Testis (tissue), 2 donors: ENCODE measurements at regions not wholly inside any gene's neighbourhood (a gene's known extent, or its start where the extent isn't known, plus 50 kb on each side); places are given as distances from the start of the nearest gene placed in this dataset.
"Not testable (repeated sequence)": the region's sequence is repeated elsewhere in the genome, so short reads cannot be mapped to it uniquely, and the experiment has no call there.

ENCODE experiments used
- DNase-seq: peaks from one replicate; pipeline ENCODE4 v3.0.0-alpha.2; 2019
- H3K27ac ChIP-seq, 2 donors: fragments of 200-600 bp; sonication (generic); one replicate each; pipeline ENCODE4 v1.5.1; 2019
- H3K27me3 ChIP-seq: fragments of 200-600 bp; sonication (generic); one replicate; pipeline ENCODE4 v1.5.1; 2019
- H3K36me3 ChIP-seq: fragments of 200-600 bp; sonication (generic); one replicate; pipeline ENCODE4 v1.5.1; 2017; ENCODE audit warnings: low read depth; ENCODE audit errors: missing control alignments
- H3K4me1 ChIP-seq: fragments of 200-600 bp; sonication (generic); one replicate; pipeline ENCODE4 v1.5.1; 2019
- H3K4me3 ChIP-seq, 2 donors: fragments of 200-600 bp; sonication (generic); one replicate each; pipeline ENCODE4 v1.5.1; 2017 to 2019
- H3K9me3 ChIP-seq: fragments of 200-600 bp; sonication (generic); one replicate; pipeline ENCODE4 v1.5.1; 2017
- CTCF ChIP-seq, 3 experiments: fragments of 450-650 bp in 2 of 3; fragments of 200-600 bp in 1 of 3; sonication (generic) in 1 of 3; IDR thresholded peaks; one replicate each; pipeline ENCODE4 v1.5.1; 2016 to 2019; ENCODE audit warnings: antibody characterized with exemption in 3 of 3, mild to moderate bottlenecking in 2 of 3, moderate library complexity in 1 of 3
- POLR2A ChIP-seq: fragments of 450-650 bp; IDR thresholded peaks from one replicate; pipeline ENCODE4 v1.6.1; 2017; ENCODE audit warnings: antibody characterized with exemption, mild to moderate bottlenecking, moderate library complexity
- WGBS, 2 donors: methylation state at CpG; one replicate each; pipeline ENCODE4 v1.1.5; 2018; 5-methylcytosine and 5-hydroxymethylcytosine counted together
- intact Hi-C: fragments of 100-400 bp; cut with DNase I; formaldehyde crosslinking; loops from one replicate; pipeline ENCODE4 v1.15.1; 2023; ENCODE audit warnings: low total_unique reads

GRCh38 chr5:93221773-93222172 lies 359.2 kb downstream of the NR2F1-AS1 start:
- Histone ChIP-seq H3K27ac (no peak overlapping the region), H3K4me3 (no peak overlapping the region), H3K36me3 (no peaks in the 10 kb centered on the region), H3K4me1 (no peaks in the 10 kb centered on the region), H3K27me3 (no peaks in the 10 kb centered on the region), H3K9me3 (no peaks in the 10 kb centered on the region)
- intact Hi-C loops, result no loop called here
- no peak for DNase-seq
- WGBS, 2 donors, result 74 to 77% methylated on average over 1 of the region's 1 CpG
- no peak for TF ChIP-seq POLR2A
- no peak for TF ChIP-seq CTCF (IDR thresholded peaks at IDR 0.05)

- no peak overlapping the region for H3K27ac ChIP-seq
- H3K27me3 ChIP-seq, result no peaks in the 10 kb centered on the region
- intact Hi-C loops, result no loop called here
- TF ChIP-seq POLR2A (no peak), CTCF (IDR thresholded peaks at IDR 0.05) (no peak)
- H3K36me3 ChIP-seq, result no peaks in the 10 kb centered on the region
- H3K9me3 ChIP-seq, result no peaks in the 10 kb centered on the region
- WGBS, 2 donors, result 86 to 88% methylated on average over 3 of the region's 3 CpGs
- H3K4me1 ChIP-seq, result no peaks in the 10 kb centered on the region
- no peak overlapping the region for H3K4me3 ChIP-seq
- DNase-seq, result no peak
Measured at GRCh38 chr5:93220431-93220830, 360.6 kb downstream of the NR2F1-AS1 start.

- Histone ChIP-seq H3K4me3 (no peak overlapping the region), H3K27me3 (no peaks in the 10 kb centered on the region), H3K27ac (no peak overlapping the region), H3K9me3 (no peaks in the 10 kb centered on the region), H3K4me1 (no peaks in the 10 kb centered on the region), H3K36me3 (no peaks in the 10 kb centered on the region)
- TF ChIP-seq POLR2A (no peak), CTCF (IDR thresholded peaks at IDR 0.05) (no peak)
- intact Hi-C loops, result no loop called here
- WGBS, 2 donors, result 47 to 60% methylated on average over 2 of the region's 2 CpGs
- no peak for DNase-seq
Measured at GRCh38 chr5:93219641-93220145, 361.3 kb downstream of the NR2F1-AS1 start.

- H3K9me3 ChIP-seq, H3K27ac ChIP-seq, intact Hi-C loops, H3K27me3 ChIP-seq, H3K4me1 ChIP-seq, DNase-seq, H3K4me3 ChIP-seq, H3K36me3 ChIP-seq: not testable (repeated sequence)
- WGBS, 2 donors, result 77 to 90% methylated on average over 23 to 28 of the region's 28 CpGs
Measured at GRCh38 chr5:93213111-93213794, 367.8 kb downstream of the NR2F1-AS1 start.

GRCh38 chr5:93209476-93209875 lies 371.5 kb downstream of the NR2F1-AS1 start:
- no peaks in the 10 kb centered on the region for H3K9me3 ChIP-seq
- H3K36me3 ChIP-seq, result no peaks in the 10 kb centered on the region
- intact Hi-C loops, result no loop called here
- H3K4me1 ChIP-seq, result no peaks in the 10 kb centered on the region
- H3K4me3 ChIP-seq, result no peak overlapping the region
- WGBS, 2 donors, result 53 to 61% methylated on average over 4 of the region's 4 CpGs
- H3K27me3 ChIP-seq, result no peaks in the 10 kb centered on the region
- TF ChIP-seq POLR2A (no peak), CTCF (IDR thresholded peaks at IDR 0.05) (no peak)
- DNase-seq, result no peak
- no peak overlapping the region for H3K27ac ChIP-seq
